ENCODE measurements at regions not wholly inside any gene's neighbourhood (a gene's known extent, or its start where the extent isn't known, plus 50 kb on each side); places are given as distances from the start of the nearest gene placed in this dataset.

DNA sequence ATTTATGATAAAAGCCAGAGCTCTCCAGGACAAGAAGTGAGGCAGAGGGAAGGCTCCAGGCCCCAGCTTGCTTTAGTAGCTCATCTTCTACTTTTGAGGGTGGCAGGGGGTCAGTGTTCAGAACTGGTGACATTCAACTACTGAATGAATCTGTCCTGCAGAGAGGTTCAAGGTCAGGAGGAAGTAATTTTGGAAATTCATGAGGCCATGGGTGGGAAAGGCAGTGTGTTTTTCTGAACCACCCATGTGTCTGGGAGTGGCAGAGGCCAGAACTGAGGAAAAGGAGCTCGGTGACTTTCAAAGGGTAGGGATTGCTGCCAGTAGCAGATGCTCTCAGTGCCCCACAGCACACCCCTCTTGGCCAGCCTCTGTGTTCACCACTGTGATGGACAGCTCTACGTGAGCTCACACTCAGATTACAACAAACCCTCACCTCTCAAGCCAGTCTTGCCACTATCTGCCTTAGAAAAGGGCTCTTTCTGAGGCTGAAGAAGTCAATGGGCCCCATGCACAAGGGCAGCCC lies 571.2 kb downstream of the RAB28 start:
- no peak overlapping the region for H2AK5ac ChIP-seq (ENCODE audit: low read depth, low read length)

More for the DNA sequence above, 571.2 kb downstream of the RAB28 start:
- no peak overlapping the region for H2BK20ac ChIP-seq (ENCODE audit: low read length)
- no peak overlapping the region for H3K9ac ChIP-seq (replicated peaks in 1 of 4; ENCODE audit: extremely low read depth in 1 of 4, low read depth in 3 of 4, low read length in 3 of 4)
- H4K5ac ChIP-seq (ENCODE audit: insufficient read length, low read depth, low read length), result no peak overlapping the region
- FAIRE-seq (no peak), DNase-seq (ENCODE audit: low read depth in 1 of 2, low spot score in 2 of 2) (no peak)
- no peak overlapping the region for H4K8ac ChIP-seq (ENCODE audit: extremely low read depth, insufficient read depth, low read length)
- no peak overlapping the region for H3K4ac ChIP-seq (replicated peaks; ENCODE audit: insufficient read length, low read depth, low read length)
- POLR2A ChIA-PET (ENCODE audit: partially characterized antibody), result no interaction called here
- H3K4me3 ChIP-seq (ENCODE audit: extremely low read depth in 1 of 4, insufficient read depth in 2 of 4, low read depth in 3 of 4, low read length in 4 of 4), result no peak overlapping the region
- H2BK12ac ChIP-seq (ENCODE audit: low read depth, low read length), result no peak overlapping the region
- no peak for TF ChIP-seq CREB1 (IDR thresholded peaks at IDR 0.05)
- TF ChIP-seq, protein P1, sequence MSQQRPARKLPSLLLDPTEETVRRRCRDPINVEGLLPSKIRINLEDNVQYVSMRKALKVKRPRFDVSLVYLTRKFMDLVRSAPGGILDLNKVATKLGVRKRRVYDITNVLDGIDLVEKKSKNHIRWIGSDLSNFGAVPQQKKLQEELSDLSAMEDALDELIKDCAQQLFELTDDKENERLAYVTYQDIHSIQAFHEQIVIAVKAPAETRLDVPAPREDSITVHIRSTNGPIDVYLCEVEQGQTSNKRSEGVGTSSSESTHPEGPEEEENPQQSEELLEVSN (IDR thresholded peaks at IDR 0.05), result no peak
- H4K91ac ChIP-seq (replicated peaks; ENCODE audit: insufficient read length, low read length), result no peak overlapping the region
- no peaks in the 10 kb centered on the region for H3K23me2 ChIP-seq (ENCODE audit: low read depth, low read length)
- CTCF ChIA-PET (ENCODE audit: partially characterized antibody), result interaction anchor here (1.2 kb wide), 1 partner anchor 24 kb away, joined by 3 read pairs; no protein-coding TSS in a partner anchor
- no peaks in the 10 kb centered on the region for H3K79me1 ChIP-seq (ENCODE audit: low read depth, low read length)
- peaks cover 4 to 6% of the 10 kb centered on the region in 2 experiments; a peak in 2 of 4 replicates for H3K9me3 ChIP-seq (ENCODE audit: insufficient read depth in 2 of 2, low read depth in 1 of 2, low read length in 1 of 2)
- no peaks in the 10 kb centered on the region for H3K4me1 ChIP-seq (replicated peaks in 1 of 4; ENCODE audit: control insufficient read depth in 3 of 4, insufficient read depth in 4 of 4, low read length in 3 of 4)
- no peak overlapping the region for H2BK5ac ChIP-seq (ENCODE audit: low read depth, low read length)
- H4K20me1 ChIP-seq (replicated peaks in 1 of 2; ENCODE audit: control insufficient read depth in 1 of 2, insufficient read depth in 2 of 2, low read length in 2 of 2), result no peaks in the 10 kb centered on the region
- H3K56ac ChIP-seq (replicated peaks; ENCODE audit: insufficient read length, low read depth, low read length), result no peak overlapping the region
- no peak overlapping the region for H2AFZ ChIP-seq (ENCODE audit: low read length)
- no peak overlapping the region for H3K18ac ChIP-seq (ENCODE audit: extremely low read depth, low read length)
- no peaks in the 10 kb centered on the region; a peak in 1 of 8 replicates for H3K36me3 ChIP-seq (ENCODE audit: control insufficient read depth in 2 of 4, insufficient read depth in 4 of 4, low read length in 3 of 4)
- H3K23ac ChIP-seq (ENCODE audit: insufficient read length), result no peak overlapping the region
- no peaks in the 10 kb centered on the region for H3K79me2 ChIP-seq (ENCODE audit: control insufficient read depth in 1 of 2, insufficient read depth in 2 of 2, low read length in 2 of 2)
- H2BK120ac ChIP-seq (replicated peaks; ENCODE audit: low read depth, low read length), result no peak overlapping the region
- H3K27ac ChIP-seq (ENCODE audit: low read depth, low read length), result no peak overlapping the region
- 95% methylated on average over 2 of the region's 2 CpGs; no CpG with 5 or more reads in 1 of the 2 experiments for WGBS, 2 experiments (ENCODE audit: extremely low coverage in 1 of 2, insufficient coverage in 1 of 2, insufficient read length in 1 of 2, insufficient replicate concordance in 2 of 2, low coverage in 1 of 2, low lambda C conversion rate in 2 of 2, missing lambda C conversion rate in 1 of 2)
- no peak overlapping the region for H2BK15ac ChIP-seq (ENCODE audit: low read length)
- H3K14ac ChIP-seq (ENCODE audit: insufficient read length), result no peak overlapping the region
- H3K4me2 ChIP-seq (ENCODE audit: insufficient read depth in 1 of 2, low read depth in 2 of 2, low read length in 2 of 2), result no peak overlapping the region
- peaks cover 0 to 1% (median 0%) of the 10 kb centered on the region in 4 experiments; a peak in 1 of 7 replicates for H3K27me3 ChIP-seq (replicated peaks in 1 of 4; ENCODE audit: control insufficient read depth in 3 of 4, extremely low read depth in 1 of 4, insufficient read depth in 3 of 4, low read length in 3 of 4)
